ENCODE measurements at regions not wholly inside any gene's neighbourhood (a gene's known extent, or its start where the extent isn't known, plus 50 kb on each side); places are given as distances from the start of the nearest gene placed in this dataset.

- H3K4me3 ChIP-seq (ENCODE audit: control insufficient read depth, low read depth, low read length) = no peak overlapping the region
- no peak for DNase-seq (ENCODE audit: low read depth)
- TF ChIP-seq CTCF (conservative IDR thresholded peaks at IDR 0.05; ENCODE audit: control insufficient read depth, insufficient read depth, low read depth, low read length) = no peak
These were observed 78.9 kb upstream of the ADRA1D start for GRCh38 chr20:4327956-4328355.

- H3K4me3 ChIP-seq (ENCODE audit: control insufficient read depth, low read depth, low read length) = no peak overlapping the region
- peak; percentile 55 for DNase-seq (ENCODE audit: low read depth)
- no peak for TF ChIP-seq CTCF (conservative IDR thresholded peaks at IDR 0.05; ENCODE audit: control insufficient read depth, insufficient read depth, low read depth, low read length)
These were observed 77.3 kb upstream of the ADRA1D start for GRCh38 chr20:4326195-4327065.

GRCh38 chr20:4325548-4326187 is 76.6 kb upstream of the ADRA1D start:
- TF ChIP-seq CTCF (conservative IDR thresholded peaks at IDR 0.05; ENCODE audit: control insufficient read depth, insufficient read depth, low read depth, low read length) = no peak
- no peak overlapping the region for H3K4me3 ChIP-seq (ENCODE audit: control insufficient read depth, low read depth, low read length)

GRCh38 chr20:4324611-4325243 is 75.6 kb upstream of the ADRA1D start:
- no peak for TF ChIP-seq CTCF (conservative IDR thresholded peaks at IDR 0.05; ENCODE audit: control insufficient read depth, insufficient read depth, low read depth, low read length)
- H3K4me3 ChIP-seq (ENCODE audit: control insufficient read depth, low read depth, low read length) = no peak overlapping the region
- peak; percentile 16 for DNase-seq (ENCODE audit: low read depth)

More at GRCh38 chr20:4325548-4326187, 76.6 kb upstream of the ADRA1D start:
- peak; percentile 18 for DNase-seq (ENCODE audit: low read depth)

GRCh38 chr20:4322499-4322898 is 73.4 kb upstream of the ADRA1D start:
- no peak for TF ChIP-seq CTCF (conservative IDR thresholded peaks at IDR 0.05; ENCODE audit: control insufficient read depth, insufficient read depth, low read depth, low read length)
- H3K4me3 ChIP-seq (ENCODE audit: control insufficient read depth, low read depth, low read length) = no peak overlapping the region
- no peak for DNase-seq (ENCODE audit: low read depth)

GRCh38 chr20:4320291-4320690 is 71.2 kb upstream of the ADRA1D start:
- no peak overlapping the region for H3K4me3 ChIP-seq (ENCODE audit: control insufficient read depth, low read depth, low read length)
- no peak for DNase-seq (ENCODE audit: low read depth)
- TF ChIP-seq CTCF (conservative IDR thresholded peaks at IDR 0.05; ENCODE audit: control insufficient read depth, insufficient read depth, low read depth, low read length) = no peak
